T-helper 2 cell treated with Interferon-gamma antibody and Interleukin-4, amounts not matched to agents 5 μg/mL and 100 μg/mL, for 36 hours (primary cell): ENCODE measurements at regions not wholly inside any gene's neighbourhood (a gene's known extent, or its start where the extent isn't known, plus 50 kb on each side); places are given as distances from the start of the nearest gene placed in this dataset.
"Not testable (repeated sequence)": the region's sequence is repeated elsewhere in the genome, so short reads cannot be mapped to it uniquely, and the experiment has no call there.

Experiments used
- DNase-seq: peaks from one replicate; pipeline ENCODE4 v3.0.0; 2021; ENCODE audit warnings: low spot score
- H3K27ac Mint-ChIP-seq: one replicate; pipeline ENCODE4 v1.8.0; 2021; ENCODE audit warnings: mild to moderate bottlenecking, mixed read lengths
- H3K27me3 Mint-ChIP-seq: one replicate; pipeline ENCODE4 v1.8.0; 2021; ENCODE audit warnings: low read depth, mixed read lengths
- H3K36me3 Mint-ChIP-seq: one replicate; pipeline ENCODE4 v1.8.0; 2021; ENCODE audit warnings: low read depth, mixed read lengths
- H3K4me1 Mint-ChIP-seq: one replicate; pipeline ENCODE4 v1.8.0; 2021; ENCODE audit warnings: low read depth, mixed read lengths
- H3K4me3 Mint-ChIP-seq: one replicate; pipeline ENCODE4 v1.8.0; 2022; ENCODE audit warnings: mild to moderate bottlenecking, moderate library complexity, mixed read lengths
- H3K9me3 Mint-ChIP-seq: one replicate; pipeline ENCODE4 v1.8.0; 2021; ENCODE audit warnings: mixed read lengths

DNA sequence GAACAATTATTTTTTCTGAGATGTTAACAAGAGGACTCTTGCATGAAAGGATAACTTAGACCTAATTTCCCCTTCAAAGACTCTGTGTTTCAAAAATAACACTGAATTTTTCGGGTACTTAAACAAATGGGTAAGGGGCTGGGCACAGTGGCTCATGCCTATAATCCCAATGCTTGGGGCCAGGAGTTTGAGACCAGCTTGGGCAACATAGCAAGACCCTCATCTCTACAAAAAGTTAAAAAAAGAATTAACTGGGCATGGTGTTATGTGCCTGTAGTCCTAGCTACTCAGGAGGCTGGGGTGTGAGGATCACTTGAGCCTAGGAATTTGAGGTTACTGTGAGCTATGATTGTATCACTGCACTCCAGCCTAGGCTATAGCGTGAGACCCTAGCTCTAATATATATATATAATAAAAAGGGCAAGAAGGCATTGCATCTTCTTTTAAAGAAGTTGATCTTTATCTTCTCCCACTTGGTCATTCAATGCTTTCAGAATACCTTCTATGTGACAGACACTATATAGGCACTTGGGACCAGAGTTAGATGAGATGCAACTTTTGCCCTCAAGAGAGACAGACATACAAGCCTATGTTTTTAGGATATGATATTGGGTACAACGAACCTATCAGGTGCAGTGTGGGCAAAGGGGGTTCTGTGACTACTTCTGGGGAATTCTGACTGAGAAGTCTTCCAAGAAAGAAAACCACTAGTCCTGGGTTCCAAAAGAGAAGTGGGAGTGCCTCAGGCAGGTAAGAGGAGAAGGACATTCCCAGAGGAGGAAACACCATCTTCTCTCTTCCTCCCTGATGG is 120.0 kb downstream of the MYCN start:
- H3K4me1 Mint-ChIP-seq = no peaks in the 10 kb centered on the region
- no peaks in the 10 kb centered on the region for H3K36me3 Mint-ChIP-seq
- DNase-seq = no peak
- H3K27ac Mint-ChIP-seq = no peak overlapping the region
- no peaks in the 10 kb centered on the region for H3K27me3 Mint-ChIP-seq
- H3K4me3 Mint-ChIP-seq = no peak overlapping the region
- H3K9me3 Mint-ChIP-seq = peaks cover 18% of the 10 kb centered on the region

- no peaks in the 10 kb centered on the region for H3K4me1 Mint-ChIP-seq
- peaks cover 18% of the 10 kb centered on the region for H3K9me3 Mint-ChIP-seq
These were observed 119.2 kb downstream of the MYCN start for GRCh38 chr2:16059393-16060016.

DNA sequence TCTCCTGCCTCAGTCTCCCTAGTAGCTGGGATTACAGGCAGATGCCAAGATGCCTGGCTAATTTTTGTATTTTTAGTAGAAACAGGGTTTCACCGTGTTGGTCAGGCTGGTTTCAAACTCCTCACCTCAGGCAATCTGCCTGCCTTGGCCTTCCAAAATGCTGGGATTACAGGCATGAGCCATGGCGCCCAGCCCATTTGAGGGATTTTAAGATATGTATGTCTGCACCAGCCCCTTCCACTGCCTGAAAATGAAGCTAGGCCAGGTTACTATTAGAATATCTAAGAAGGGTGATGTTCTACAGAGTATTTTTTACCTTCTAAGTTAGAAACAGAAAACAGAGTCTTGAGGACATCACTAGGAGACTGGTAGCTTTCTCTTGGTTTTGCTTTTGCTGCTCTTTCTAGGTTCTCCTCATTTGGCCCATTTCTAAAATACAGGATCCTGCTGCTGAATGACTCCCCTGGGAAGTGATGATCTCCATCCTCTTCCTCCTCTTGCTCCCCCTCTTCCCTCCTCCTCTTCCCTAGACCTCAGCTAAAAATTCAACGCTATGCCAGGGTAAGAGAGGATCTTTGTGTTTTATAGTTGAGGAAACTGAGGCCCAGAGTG is 118.5 kb downstream of the MYCN start:
- Mint-ChIP-seq H3K4me1 (no peaks in the 10 kb centered on the region), H3K4me3 (no peak overlapping the region), H3K27me3 (no peaks in the 10 kb centered on the region), H3K36me3 (no peaks in the 10 kb centered on the region), H3K27ac (no peak overlapping the region), H3K9me3 (peaks cover 14% of the 10 kb centered on the region)
- DNase-seq = no peak

More at GRCh38 chr2:16059393-16060016, 119.2 kb downstream of the MYCN start:
- Mint-ChIP-seq H3K27ac (no peak overlapping the region), H3K4me3 (no peak overlapping the region), H3K36me3 (no peaks in the 10 kb centered on the region), H3K27me3 (no peaks in the 10 kb centered on the region)
- no peak for DNase-seq

GRCh38 chr2:16058256-16058655 is 117.9 kb downstream of the MYCN start:
- Mint-ChIP-seq H3K36me3 (no peaks in the 10 kb centered on the region), H3K27ac (no peak overlapping the region), H3K9me3 (peaks cover 10% of the 10 kb centered on the region), H3K4me1 (no peaks in the 10 kb centered on the region), H3K4me3 (no peak overlapping the region), H3K27me3 (no peaks in the 10 kb centered on the region)
- no peak for DNase-seq

DNA sequence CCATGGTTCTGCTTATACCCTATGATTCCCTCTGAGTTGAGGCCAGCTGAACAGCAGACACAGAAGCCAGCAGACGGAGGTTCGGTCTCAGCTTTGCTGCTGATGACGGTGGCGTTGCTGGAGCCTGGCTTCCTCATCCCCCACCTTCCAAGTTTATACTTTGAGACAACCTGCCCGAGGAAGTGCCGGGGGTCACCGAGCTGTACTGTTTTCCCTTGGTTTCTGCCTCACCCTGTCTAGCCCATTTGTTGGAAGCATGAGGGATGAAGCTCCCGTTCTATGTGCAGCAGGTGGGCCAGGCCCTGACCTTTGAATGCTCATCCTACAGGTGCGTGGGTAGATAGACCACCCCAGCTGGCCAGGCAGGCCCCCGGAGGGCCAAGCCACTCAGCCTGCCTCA is 117.3 kb downstream of the MYCN start:
- no peak overlapping the region for H3K4me3 Mint-ChIP-seq
- no peaks in the 10 kb centered on the region for H3K4me1 Mint-ChIP-seq
- H3K27ac Mint-ChIP-seq = no peak overlapping the region
- no peaks in the 10 kb centered on the region for H3K36me3 Mint-ChIP-seq
- DNase-seq = no peak
- H3K27me3 Mint-ChIP-seq = no peaks in the 10 kb centered on the region
- peaks cover 9% of the 10 kb centered on the region for H3K9me3 Mint-ChIP-seq

DNA sequence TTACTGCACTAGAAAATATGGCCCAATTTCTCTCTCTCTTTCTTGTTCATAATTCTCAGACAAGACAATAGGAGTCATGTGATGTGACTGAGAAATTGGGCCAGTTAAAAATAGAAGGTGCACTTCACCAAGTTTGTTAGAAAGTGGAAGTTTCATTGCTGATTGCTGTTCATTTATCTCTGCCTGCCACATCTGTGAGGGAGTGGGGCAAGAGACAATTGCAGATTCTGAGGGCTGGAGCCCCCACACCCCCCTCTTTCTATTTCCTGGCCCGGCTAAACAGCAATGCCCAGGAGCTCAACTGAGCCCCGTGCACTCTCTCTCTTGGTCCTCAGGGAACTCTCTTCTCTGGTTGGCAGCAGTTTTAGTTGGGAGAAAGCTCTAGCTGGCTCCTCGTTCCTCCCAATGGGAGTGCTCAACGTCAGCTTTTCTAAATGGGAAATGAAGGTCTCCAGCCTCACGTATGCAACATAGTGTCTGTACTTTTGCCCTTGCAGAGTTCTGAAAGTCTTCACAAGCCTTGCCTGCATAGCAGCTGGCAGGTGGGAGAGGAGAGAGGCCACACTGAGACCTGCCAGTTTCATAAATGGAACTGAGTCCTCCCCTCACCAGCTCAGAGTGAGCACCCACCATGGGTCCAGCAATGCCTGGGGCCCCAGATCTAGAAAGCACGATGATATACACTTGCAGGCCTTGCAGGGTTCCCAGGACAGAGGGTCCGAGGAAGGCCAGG is 115.7 kb downstream of the MYCN start:
- Mint-ChIP-seq H3K9me3 (no peaks in the 10 kb centered on the region), H3K4me1 (no peaks in the 10 kb centered on the region), H3K4me3 (no peak overlapping the region), H3K36me3 (no peaks in the 10 kb centered on the region), H3K27ac (no peak overlapping the region), H3K27me3 (no peaks in the 10 kb centered on the region)
- DNase-seq = no peak

- no peaks in the 10 kb centered on the region for H3K36me3 Mint-ChIP-seq
- no peak overlapping the region for H3K27ac Mint-ChIP-seq
- H3K27me3 Mint-ChIP-seq = no peaks in the 10 kb centered on the region
- no peak for DNase-seq
- no peaks in the 10 kb centered on the region for H3K4me1 Mint-ChIP-seq
- no peaks in the 10 kb centered on the region for H3K9me3 Mint-ChIP-seq
- no peak overlapping the region for H3K4me3 Mint-ChIP-seq
These were observed 113.3 kb downstream of the MYCN start for GRCh38 chr2:16053437-16054257.

DNA sequence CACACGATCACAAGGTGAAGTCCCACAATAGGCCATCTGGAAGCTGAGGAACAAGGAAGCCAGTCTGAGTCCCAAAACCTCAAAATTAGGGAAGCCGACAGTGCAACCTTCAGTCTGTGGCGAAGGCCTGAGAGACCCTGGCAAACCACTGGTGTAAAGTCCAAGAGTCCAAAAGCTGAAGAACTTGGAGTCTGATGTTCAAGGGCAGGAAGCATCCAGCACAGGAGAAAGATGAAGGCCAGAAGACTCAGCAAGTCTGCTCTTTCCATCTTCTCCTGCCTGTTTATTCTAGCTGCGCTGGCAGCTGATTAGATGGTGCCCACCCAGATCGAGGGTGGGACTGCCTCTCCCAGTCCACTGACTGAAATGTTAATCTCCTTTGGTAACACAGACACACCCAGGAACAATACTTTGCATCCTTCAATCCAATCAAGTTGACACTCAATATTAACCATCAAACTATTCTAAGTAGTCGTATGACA is 112.3 kb downstream of the MYCN start:
- H3K27me3 Mint-ChIP-seq, DNase-seq, H3K4me3 Mint-ChIP-seq, H3K4me1 Mint-ChIP-seq, H3K36me3 Mint-ChIP-seq, H3K9me3 Mint-ChIP-seq, H3K27ac Mint-ChIP-seq: not testable (repeated sequence)

- no peaks in the 10 kb centered on the region for H3K9me3 Mint-ChIP-seq
- H3K27ac Mint-ChIP-seq = no peak overlapping the region
- no peak overlapping the region for H3K4me3 Mint-ChIP-seq
- H3K27me3 Mint-ChIP-seq = no peaks in the 10 kb centered on the region
- no peaks in the 10 kb centered on the region for H3K4me1 Mint-ChIP-seq
- H3K36me3 Mint-ChIP-seq = no peaks in the 10 kb centered on the region
- DNase-seq = no peak
These were observed 111.7 kb downstream of the MYCN start for GRCh38 chr2:16051841-16052564.

DNA sequence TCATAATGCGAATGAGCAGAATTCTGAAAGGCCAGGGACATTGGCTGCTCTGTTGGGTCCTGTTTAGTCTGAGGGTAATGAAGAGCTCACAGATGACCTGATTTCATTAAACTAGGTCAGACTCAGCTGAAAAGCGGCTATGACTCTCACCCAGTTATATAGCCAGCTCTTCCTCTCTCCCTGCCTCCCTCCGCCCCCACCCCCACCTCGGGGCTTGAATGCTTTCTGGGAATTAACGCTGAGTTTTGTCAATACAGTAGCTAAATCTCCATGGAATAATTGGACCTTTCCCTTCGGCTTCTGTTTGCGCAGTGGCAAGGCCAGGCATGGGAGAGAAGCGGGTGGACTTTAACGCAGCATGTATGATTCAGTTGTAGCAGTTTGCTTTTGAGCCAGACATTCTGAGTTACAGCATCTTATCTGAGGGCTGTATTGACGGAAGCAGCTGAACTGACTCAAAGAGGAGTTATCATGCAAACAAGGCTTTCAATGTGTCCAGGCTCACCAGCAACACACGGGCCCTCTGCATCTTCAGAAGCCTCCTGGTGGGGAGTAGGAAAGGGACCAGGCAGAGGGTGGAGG is 110.6 kb downstream of the MYCN start:
- H3K36me3 Mint-ChIP-seq = no peaks in the 10 kb centered on the region
- no peak overlapping the region for H3K27ac Mint-ChIP-seq
- no peaks in the 10 kb centered on the region for H3K9me3 Mint-ChIP-seq
- no peaks in the 10 kb centered on the region for H3K27me3 Mint-ChIP-seq
- no peak overlapping the region for H3K4me3 Mint-ChIP-seq
- no peak for DNase-seq
- H3K4me1 Mint-ChIP-seq = no peaks in the 10 kb centered on the region

GRCh38 chr2:16050261-16050907 is 110.0 kb downstream of the MYCN start:
- Mint-ChIP-seq H3K36me3 (no peaks in the 10 kb centered on the region), H3K4me3 (no peak overlapping the region), H3K27me3 (no peaks in the 10 kb centered on the region), H3K27ac (no peak overlapping the region), H3K4me1 (no peaks in the 10 kb centered on the region), H3K9me3 (no peaks in the 10 kb centered on the region)
- no peak for DNase-seq

GRCh38 chr2:16049406-16049805 is 109.1 kb downstream of the MYCN start:
- Mint-ChIP-seq H3K4me3 (no peak overlapping the region), H3K9me3 (no peaks in the 10 kb centered on the region), H3K27ac (no peak overlapping the region), H3K27me3 (no peaks in the 10 kb centered on the region), H3K36me3 (no peaks in the 10 kb centered on the region), H3K4me1 (no peaks in the 10 kb centered on the region)
- DNase-seq = no peak
